ENCODE measurements at regions not wholly inside any gene's neighbourhood (a gene's known extent, or its start where the extent isn't known, plus 50 kb on each side); places are given as distances from the start of the nearest gene placed in this dataset.

DNA sequence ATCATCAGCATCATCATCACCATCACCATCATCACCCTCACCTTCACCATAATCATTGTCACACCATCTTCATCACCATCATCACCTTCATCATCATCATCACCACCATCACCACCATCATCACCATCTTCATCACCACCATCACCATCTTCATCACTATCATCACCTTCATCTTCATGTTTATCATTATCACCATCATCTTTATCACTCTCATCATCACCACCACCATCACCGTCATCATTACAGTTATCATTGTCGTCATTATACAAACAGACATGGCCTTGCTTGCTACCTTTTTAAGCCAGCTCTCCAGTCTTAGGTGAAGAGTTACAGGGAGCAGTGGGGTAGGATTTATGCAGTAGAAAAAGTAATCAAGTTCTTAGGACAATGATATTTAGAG lies 114.9 kb downstream of the IRF8 start:
- Mint-ChIP-seq H3K27me3 (ENCODE audit: insufficient read depth, unreplicated experiment) (peaks cover 2% of the 10 kb centered on the region), H3K36me3 (ENCODE audit: insufficient read depth, unreplicated experiment) (no peaks in the 10 kb centered on the region), H3K4me1 (ENCODE audit: low read depth, unreplicated experiment) (no peaks in the 10 kb centered on the region), H3K4me3 (ENCODE audit: unreplicated experiment) (no peak overlapping the region), H3K9me3 (ENCODE audit: unreplicated experiment) (peaks cover 11% of the 10 kb centered on the region), H3K27ac (ENCODE audit: unreplicated experiment) (no peak overlapping the region)
- POLR2A ChIA-PET, result no interaction called here
- TF ChIP-seq CTCF (IDR thresholded peaks at IDR 0.05; ENCODE audit: insufficient read depth in 1 of 2, low read depth in 1 of 2, low read length in 1 of 2, severe bottlenecking in 1 of 2, unreplicated experiment in 1 of 2), result no peak
- Histone ChIP-seq H3K36me3 (ENCODE audit: control insufficient read depth, insufficient read depth, low read length) (no peaks in the 10 kb centered on the region), H3K4me3 (ENCODE audit: low read depth, low read length) (no peak overlapping the region), H3K4me1 (no peaks in the 10 kb centered on the region), H3K27me3 (replicated peaks; ENCODE audit: control insufficient read depth, insufficient read depth, low read length) (no peaks in the 10 kb centered on the region), H3K9me3 (no peaks in the 10 kb centered on the region)
- intact Hi-C loops (cut with micrococcal nuclease; ENCODE audit: unreplicated experiment), result no loop called here
- BruUV-seq (replicated peaks), result no TSS peak
- DNase-seq, result no peak
- CTCF ChIA-PET, result interaction anchor here (1.2 to 1.6 kb wide), 2 partner anchors 193 to 194 kb away, joined by 8 to 12 read pairs; no protein-coding TSS in a partner anchor

- peaks cover 20% of the 10 kb centered on the region for H3K9me3 Mint-ChIP-seq (ENCODE audit: unreplicated experiment)
- DNase-seq, result peak in 1 of 2 experiments; percentile 23
- intact Hi-C loops (cut with micrococcal nuclease; ENCODE audit: unreplicated experiment), result loop anchor here (1.0 kb wide), 3 partner anchors 116 to 194 kb away; partner anchors contain the start of gene IRF8
- TF ChIP-seq CTCF (IDR thresholded peaks at IDR 0.05; ENCODE audit: insufficient read depth in 1 of 2, low read depth in 1 of 2, low read length in 1 of 2, severe bottlenecking in 1 of 2, unreplicated experiment in 1 of 2), result no peak
- Histone ChIP-seq H3K36me3 (ENCODE audit: control insufficient read depth, insufficient read depth, low read length) (no peaks in the 10 kb centered on the region), H3K4me1 (no peaks in the 10 kb centered on the region), H3K9me3 (peaks cover 10% of the 10 kb centered on the region), H3K27me3 (replicated peaks; ENCODE audit: control insufficient read depth, insufficient read depth, low read length) (no peaks in the 10 kb centered on the region), H3K4me3 (ENCODE audit: low read depth, low read length) (no peak overlapping the region)
- H3K27me3 Mint-ChIP-seq (ENCODE audit: insufficient read depth, unreplicated experiment), result peaks cover 7% of the 10 kb centered on the region
- ChIA-PET POLR2A (interaction anchor here (0.6 kb wide), 1 partner anchor 117 kb away, joined by 4 read pairs; the partner anchor contains the start of gene IRF8), CTCF (interaction anchor here (0.5 to 2.5 kb wide), 9 partner anchors 16 to 554 kb away, joined by 3 to 59 read pairs (median 3); partner anchors contain the start of gene IRF8)
- no peak overlapping the region for H3K4me3 Mint-ChIP-seq (ENCODE audit: unreplicated experiment)
- no peak overlapping the region for H3K27ac Mint-ChIP-seq (ENCODE audit: unreplicated experiment)
- no TSS peak for BruUV-seq (replicated peaks)
- no peaks in the 10 kb centered on the region for H3K36me3 Mint-ChIP-seq (ENCODE audit: insufficient read depth, unreplicated experiment)
- H3K4me1 Mint-ChIP-seq (ENCODE audit: low read depth, unreplicated experiment), result no peaks in the 10 kb centered on the region
These were observed 116.6 kb downstream of the IRF8 start for GRCh38 chr16:86015606-86016005.

- Histone ChIP-seq H3K4me1 (no peaks in the 10 kb centered on the region), H3K4me3 (ENCODE audit: low read depth, low read length) (no peak overlapping the region), H3K9me3 (peaks cover 10% of the 10 kb centered on the region), H3K27me3 (replicated peaks; ENCODE audit: control insufficient read depth, insufficient read depth, low read length) (no peaks in the 10 kb centered on the region), H3K36me3 (ENCODE audit: control insufficient read depth, insufficient read depth, low read length) (no peaks in the 10 kb centered on the region)
- CTCF ChIA-PET, result interaction anchor here (0.5 to 2.5 kb wide), 12 partner anchors 12 to 554 kb away, joined by 3 to 59 read pairs (median 3); partner anchors contain the start of gene IRF8
- intact Hi-C loops (cut with micrococcal nuclease; ENCODE audit: unreplicated experiment), result loop anchor here (1.0 kb wide), 3 partner anchors 117 to 195 kb away; partner anchors contain the start of gene IRF8
- H3K36me3 Mint-ChIP-seq (ENCODE audit: insufficient read depth, unreplicated experiment), result no peaks in the 10 kb centered on the region
- peak; percentile 57 to 73 for DNase-seq
- BruUV-seq (replicated peaks), result no TSS peak
- H3K4me3 Mint-ChIP-seq (ENCODE audit: unreplicated experiment), result no peak overlapping the region
- no peak overlapping the region for H3K27ac Mint-ChIP-seq (ENCODE audit: unreplicated experiment)
- peaks cover 20% of the 10 kb centered on the region for H3K9me3 Mint-ChIP-seq (ENCODE audit: unreplicated experiment)
- no peaks in the 10 kb centered on the region for H3K4me1 Mint-ChIP-seq (ENCODE audit: low read depth, unreplicated experiment)
- H3K27me3 Mint-ChIP-seq (ENCODE audit: insufficient read depth, unreplicated experiment), result peaks cover 7% of the 10 kb centered on the region
- POLR2A ChIA-PET, result no interaction called here
- peak; percentile 81 to 86 for TF ChIP-seq CTCF (IDR thresholded peaks at IDR 0.05; ENCODE audit: insufficient read depth in 1 of 2, low read depth in 1 of 2, low read length in 1 of 2, severe bottlenecking in 1 of 2, unreplicated experiment in 1 of 2)
These were observed 117.4 kb downstream of the IRF8 start for GRCh38 chr16:86016201-86016965.
